D721Med (cell line): ENCODE measurements at regions not wholly inside any gene's neighbourhood (a gene's known extent, or its start where the extent isn't known, plus 50 kb on each side); places are given as distances from the start of the nearest gene placed in this dataset.

Source experiments
- DNase-seq: peaks from one replicate; pipeline ENCODE4 v3.0.0; 2011; ENCODE audit warnings: low spot score; ENCODE audit not compliant: insufficient read length
- FAIRE-seq: peaks from 2 replicates; lab custom pipeline; 2011; peaks lifted over from hg19 to GRCh38; lab: Jason Lieb, UNC
- TF ChIP-seq, protein P1 (sequence below): IDR thresholded peaks from 2 replicates; pipeline ENCODE4 v1.5.1; 2012; ENCODE audit warnings: mild to moderate bottlenecking, control low read depth; ENCODE audit not compliant: insufficient read depth; ENCODE audit errors: missing control alignments

DNA sequence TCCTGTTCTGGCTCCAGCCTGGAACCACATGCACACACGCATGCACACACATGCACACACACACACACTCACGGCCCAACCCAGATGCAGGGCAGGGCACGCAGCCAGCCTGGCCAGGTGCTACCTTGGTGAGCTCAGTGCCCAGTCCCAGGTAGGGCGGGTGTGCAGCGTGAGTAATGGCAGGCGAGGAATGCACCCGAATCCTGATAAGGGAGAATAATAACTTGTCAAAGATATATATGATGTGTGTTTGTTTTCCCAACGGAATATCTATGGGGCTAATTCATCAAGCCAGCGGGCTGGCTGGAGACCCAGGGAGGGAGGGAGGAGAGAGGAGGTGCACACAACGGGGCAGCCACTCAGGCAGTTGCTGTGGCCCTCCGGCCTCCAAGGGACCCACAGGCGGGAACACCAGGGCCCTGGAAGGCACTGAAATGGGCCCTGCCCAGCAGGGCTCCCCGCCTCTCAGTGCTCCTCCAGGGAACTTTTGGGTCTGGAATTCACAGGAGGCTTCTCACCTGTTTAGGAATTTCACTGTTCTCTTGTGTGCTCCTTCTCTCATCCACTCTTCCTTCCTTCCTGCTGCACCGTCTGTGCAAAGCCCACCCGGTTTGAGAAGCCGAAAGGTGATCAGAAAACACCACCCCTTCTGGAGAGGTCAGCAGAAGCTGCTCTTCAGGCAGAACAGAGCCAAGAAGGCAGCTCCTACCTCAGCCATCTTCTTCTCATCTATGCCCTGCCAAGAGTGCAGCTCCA is 79.0 kb downstream of the BUD13 start:
- no peak for FAIRE-seq
- no peak for DNase-seq
- TF ChIP-seq, protein P1, sequence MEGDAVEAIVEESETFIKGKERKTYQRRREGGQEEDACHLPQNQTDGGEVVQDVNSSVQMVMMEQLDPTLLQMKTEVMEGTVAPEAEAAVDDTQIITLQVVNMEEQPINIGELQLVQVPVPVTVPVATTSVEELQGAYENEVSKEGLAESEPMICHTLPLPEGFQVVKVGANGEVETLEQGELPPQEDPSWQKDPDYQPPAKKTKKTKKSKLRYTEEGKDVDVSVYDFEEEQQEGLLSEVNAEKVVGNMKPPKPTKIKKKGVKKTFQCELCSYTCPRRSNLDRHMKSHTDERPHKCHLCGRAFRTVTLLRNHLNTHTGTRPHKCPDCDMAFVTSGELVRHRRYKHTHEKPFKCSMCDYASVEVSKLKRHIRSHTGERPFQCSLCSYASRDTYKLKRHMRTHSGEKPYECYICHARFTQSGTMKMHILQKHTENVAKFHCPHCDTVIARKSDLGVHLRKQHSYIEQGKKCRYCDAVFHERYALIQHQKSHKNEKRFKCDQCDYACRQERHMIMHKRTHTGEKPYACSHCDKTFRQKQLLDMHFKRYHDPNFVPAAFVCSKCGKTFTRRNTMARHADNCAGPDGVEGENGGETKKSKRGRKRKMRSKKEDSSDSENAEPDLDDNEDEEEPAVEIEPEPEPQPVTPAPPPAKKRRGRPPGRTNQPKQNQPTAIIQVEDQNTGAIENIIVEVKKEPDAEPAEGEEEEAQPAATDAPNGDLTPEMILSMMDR = no peak

DNA sequence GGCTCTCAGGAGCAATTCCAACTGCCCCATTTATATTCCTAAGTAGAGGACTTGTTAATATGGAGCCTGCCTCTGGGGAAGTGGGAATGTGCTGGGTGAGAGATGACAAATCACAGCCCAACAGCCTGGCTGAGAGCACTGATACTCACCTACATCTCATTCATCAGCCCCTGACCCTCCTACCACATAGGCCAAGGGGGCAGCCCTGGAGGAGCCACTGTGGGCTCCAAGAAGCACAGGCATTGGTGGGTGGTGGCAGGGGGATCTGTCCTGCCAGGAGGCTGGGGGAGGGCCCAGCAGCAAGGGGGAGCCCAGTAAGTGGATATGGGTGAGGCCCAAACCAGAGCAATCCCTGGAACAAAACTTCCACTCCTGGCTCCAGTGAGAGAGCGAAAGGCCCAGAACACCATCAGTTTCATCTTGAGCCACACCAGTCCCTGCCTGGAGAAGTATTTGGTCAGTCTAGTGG is 79.7 kb downstream of the BUD13 start:
- FAIRE-seq = no peak
- TF ChIP-seq, protein P1 = no peak

DNA sequence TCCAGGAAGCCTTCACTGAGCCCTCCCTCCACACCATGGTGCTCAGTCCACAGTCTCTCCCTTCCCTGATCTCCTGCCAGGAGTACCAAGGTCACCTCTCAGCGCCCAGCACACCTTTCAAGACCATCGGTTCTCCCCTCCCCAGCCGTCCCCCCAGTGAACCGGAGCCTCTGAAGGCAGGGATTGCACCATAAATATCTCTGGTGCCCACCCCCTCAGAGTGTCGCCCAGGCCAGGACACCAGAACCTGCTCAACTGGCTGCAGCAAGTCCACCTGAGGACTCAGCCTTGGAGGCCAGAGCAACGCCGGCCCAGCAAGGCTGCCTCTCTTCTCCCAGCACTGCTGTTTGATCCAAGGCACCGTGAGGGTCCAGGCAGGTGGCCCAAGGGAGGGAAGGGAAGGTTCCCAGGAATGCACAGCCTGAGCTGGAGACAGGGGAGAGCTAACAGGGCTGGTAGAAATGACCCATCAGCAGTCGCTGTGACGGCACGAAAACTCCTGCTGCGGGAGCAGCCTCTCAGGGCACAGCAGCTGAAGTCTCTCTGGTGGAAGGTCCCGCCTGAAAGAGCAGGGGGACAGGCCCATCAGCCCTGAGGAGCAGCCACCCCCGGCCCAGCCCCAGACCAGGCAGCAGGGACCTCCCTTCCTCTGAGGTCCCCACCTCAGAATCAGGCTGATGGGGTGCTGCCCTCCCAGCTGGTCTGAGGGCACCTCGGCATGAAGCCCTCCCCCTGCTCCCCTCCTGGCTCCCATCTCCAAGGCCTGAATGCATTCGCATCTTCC is 80.3 kb downstream of the BUD13 start:
- TF ChIP-seq, protein P1 = no peak
- FAIRE-seq (no peak), DNase-seq (no peak)

More for the DNA sequence above, 79.7 kb downstream of the BUD13 start:
- DNase-seq = no peak

DNA sequence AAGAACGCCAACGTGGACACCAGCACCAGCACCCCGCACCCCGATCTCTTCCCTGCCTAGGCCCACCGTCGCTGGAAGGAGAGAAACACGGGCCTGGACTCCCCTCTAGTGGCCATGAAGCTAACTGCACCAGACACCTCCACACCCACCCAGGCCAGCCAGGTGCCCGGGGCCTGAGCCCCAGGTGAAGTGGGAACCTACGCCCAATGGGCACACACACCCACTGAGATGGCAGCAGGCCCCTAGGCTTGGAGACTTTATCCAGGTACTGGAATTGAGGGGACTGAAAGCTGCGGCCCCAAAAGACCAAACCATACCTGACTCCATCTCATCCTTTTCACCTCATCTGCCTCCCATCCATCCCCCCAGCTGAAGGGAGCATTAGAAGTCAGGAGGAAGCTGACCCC is 81.0 kb downstream of the BUD13 start:
- no peak for FAIRE-seq
- TF ChIP-seq, protein P1 = peak; percentile 88
- peak; percentile 79 for DNase-seq

DNA sequence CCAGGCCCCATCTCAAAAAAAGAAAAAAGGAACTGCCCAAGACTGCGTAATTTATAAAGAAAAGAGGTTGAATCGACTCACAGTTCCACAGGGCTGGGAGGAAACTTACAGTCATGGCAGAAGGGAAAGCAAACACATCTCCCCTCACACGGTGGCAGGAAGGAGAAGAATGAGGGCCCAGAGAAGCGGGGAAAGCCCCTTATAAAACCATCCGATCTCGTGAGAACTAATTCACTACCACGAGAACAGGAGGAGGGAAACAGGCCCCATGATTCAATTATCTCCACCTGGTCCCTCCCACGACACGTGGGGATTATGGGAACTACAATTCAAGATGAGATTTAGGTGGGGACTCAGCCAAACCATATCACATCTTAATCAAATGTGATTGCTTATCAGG is 82.2 kb downstream of the BUD13 start:
- TF ChIP-seq, protein P1 = no peak
- no peak for DNase-seq
- no peak for FAIRE-seq

DNA sequence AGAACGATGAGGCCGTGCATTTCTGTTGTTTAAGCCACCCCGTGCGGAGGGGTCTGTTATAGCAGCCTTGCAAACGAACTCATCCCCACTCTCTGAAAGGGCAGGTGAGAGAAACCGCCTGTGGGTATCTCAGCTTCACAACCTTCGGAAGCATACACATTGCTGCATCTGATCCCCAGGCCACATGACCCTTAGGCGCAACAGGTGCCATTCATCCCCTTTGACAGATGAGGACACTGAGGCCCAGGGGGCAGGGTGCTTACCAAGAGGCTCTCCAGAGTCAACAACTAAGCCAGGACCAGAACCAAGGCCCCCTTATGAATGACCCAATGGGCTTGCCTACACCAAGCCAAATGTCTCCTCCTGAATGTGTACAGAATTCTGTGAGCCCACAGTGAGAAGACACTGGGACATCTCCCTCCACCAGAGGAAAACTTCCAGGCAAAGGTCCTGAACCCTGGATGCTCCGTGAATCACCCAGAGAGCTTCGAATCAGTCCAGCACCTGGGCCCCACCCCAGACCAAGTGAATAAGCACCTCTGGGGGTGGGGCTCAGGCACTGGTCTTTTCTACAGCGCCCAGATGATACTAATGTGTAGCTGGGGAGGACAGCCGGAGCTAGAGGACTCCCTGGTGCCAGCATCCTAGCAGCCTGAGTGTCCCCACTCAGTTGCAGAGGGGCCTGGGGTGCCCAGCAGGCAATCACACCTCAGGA is 83.2 kb downstream of the BUD13 start:
- FAIRE-seq (no peak), DNase-seq (no peak)
- TF ChIP-seq, protein P1 = no peak
